IPS DF 6.9 (cell line): ENCODE measurements at regions not wholly inside any gene's neighbourhood (a gene's known extent, or its start where the extent isn't known, plus 50 kb on each side); places are given as distances from the start of the nearest gene placed in this dataset.
"Not testable (repeated sequence)": the region's sequence is repeated elsewhere in the genome, so short reads cannot be mapped to it uniquely, and the experiment has no call there.

Experiments
- DNase-seq: peaks from one replicate; pipeline ENCODE4 v3.0.0-alpha.2; 2013; ENCODE audit warnings: low read depth, low spot score
- H3K27ac ChIP-seq: one replicate; pipeline ENCODE4 v1.5.1; 2013; ENCODE audit warnings: low read length, control low read depth
- H3K27me3 ChIP-seq: 2 replicates; pipeline ENCODE4 v1.6.1; 2013; ENCODE audit warnings: mild to moderate bottlenecking, low read length; ENCODE audit not compliant: control insufficient read depth, insufficient read depth
- H3K36me3 ChIP-seq: 2 replicates; pipeline ENCODE4 v1.6.1; 2013; ENCODE audit warnings: low read length; ENCODE audit not compliant: control insufficient read depth, insufficient read depth
- H3K4me1 ChIP-seq: 2 replicates; pipeline ENCODE4 v1.6.1; 2013; ENCODE audit warnings: low read length; ENCODE audit not compliant: control insufficient read depth, insufficient read depth
- H3K4me3 ChIP-seq: 2 replicates; pipeline ENCODE4 v1.5.1; 2013; ENCODE audit warnings: mild to moderate bottlenecking, low read length
- H3K9me3 ChIP-seq: 2 replicates; pipeline ENCODE4 v1.6.1; 2013; ENCODE audit warnings: low read length, inconsistent platforms; ENCODE audit not compliant: control insufficient read depth, insufficient read depth
- WGBS: extraction: QIAGEN DNeasy Blood & Tissue Kit; methylation state at CpG from one replicate; pipeline ENCODE4 v1.1.7; 2013; ENCODE audit warnings: mixed read lengths, missing lambda C conversion rate; ENCODE audit not compliant: insufficient read length, insufficient coverage; 5-methylcytosine and 5-hydroxymethylcytosine counted together

DNA sequence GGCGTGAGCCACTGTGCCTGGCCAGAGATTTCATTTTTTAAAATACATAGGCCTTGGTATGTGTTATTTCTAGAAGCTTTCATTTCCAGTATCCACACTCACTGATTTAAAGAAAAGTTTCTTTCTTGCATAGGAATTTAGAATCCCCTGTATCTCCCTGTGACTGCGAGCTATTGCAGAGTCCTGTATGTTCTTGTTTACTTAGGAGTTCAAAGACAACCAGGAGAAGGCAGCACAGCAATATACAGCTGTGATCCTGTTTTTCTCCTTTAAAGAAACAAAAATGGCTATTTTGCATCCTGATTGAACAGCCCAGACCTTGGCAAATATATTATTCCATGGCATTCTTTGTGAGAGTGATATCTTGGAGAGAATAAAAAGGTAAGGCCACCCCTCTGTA lies 185.0 kb upstream of the COX10 start:
- Histone ChIP-seq H3K9me3 (no peaks in the 10 kb centered on the region), H3K4me1 (no peaks in the 10 kb centered on the region), H3K27ac (no peak overlapping the region), H3K4me3 (no peak overlapping the region), H3K36me3 (no peaks in the 10 kb centered on the region), H3K27me3 (no peaks in the 10 kb centered on the region)
- no CpG with 5 or more reads among the region's 2 CpGs for WGBS
- no peak for DNase-seq

DNA sequence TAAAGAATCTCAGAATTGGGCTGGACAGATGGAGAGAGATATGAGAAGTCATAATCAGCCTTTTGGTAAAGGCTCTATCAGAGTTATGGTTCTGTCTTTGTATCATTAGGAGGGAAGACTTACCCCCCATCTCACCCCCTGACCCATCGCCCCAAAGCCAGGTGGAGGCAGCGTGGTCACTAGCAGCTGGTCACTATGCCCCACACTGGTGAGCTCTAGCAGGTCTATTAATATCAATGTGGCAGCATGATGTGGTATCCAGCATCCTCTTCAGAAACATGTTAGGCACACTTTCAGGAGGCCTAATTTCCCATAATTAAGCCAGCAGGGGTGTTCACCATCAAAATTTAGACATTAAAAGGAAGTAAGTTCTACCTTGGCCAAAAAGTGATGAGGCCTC lies 183.8 kb upstream of the COX10 start:
- Histone ChIP-seq H3K4me3 (no peak overlapping the region), H3K36me3 (no peaks in the 10 kb centered on the region), H3K4me1 (no peaks in the 10 kb centered on the region), H3K27ac (no peak overlapping the region), H3K27me3 (no peaks in the 10 kb centered on the region), H3K9me3 (no peaks in the 10 kb centered on the region)
- DNase-seq = no peak
- WGBS = no CpG with 5 or more reads among the region's 2 CpGs

DNA sequence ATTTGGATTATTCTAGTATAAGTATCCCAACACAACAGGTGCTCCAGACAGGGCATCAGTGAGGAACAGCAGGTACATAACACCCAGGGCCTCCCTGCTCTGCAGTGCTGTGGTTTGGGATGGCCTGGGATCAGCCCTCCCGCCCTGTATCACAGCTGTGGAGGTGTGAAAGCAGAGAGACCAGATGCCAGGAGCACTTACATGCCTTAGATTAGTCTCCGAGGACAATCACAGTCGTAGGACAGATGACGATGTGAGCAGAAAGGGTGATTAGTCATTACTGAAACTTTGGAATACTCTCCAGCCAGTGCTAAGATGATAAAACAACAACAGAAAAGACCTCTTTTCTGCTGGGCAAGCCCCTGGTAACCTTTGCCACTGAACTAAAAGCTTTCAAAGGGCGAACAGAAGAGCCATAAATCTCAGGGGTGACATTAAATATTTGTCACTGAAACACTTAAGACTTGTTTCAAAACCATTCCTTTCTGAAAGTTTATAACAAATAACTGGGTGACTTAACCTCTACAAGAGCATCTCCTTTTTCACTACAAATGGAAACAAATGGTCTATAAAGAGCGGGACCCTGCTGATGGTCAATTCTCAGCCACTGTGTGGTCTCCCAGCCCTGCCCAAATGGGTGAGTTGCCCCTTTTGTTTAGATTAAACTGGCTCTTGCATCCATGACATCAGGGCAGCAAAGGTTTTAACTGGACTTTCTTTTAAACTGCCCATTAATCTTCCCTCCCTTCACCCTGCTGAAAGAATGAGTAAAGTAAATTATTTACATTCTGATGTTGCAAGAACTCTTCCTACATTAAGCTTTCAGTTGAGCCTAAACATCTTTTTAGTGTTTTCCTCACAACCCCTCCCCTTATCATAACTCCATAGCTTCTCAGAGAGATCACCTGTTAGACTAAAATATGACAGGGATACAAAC lies 183.1 kb upstream of the COX10 start:
- Histone ChIP-seq H3K4me3 (no peak overlapping the region), H3K27me3 (no peaks in the 10 kb centered on the region), H3K4me1 (no peaks in the 10 kb centered on the region), H3K36me3 (no peaks in the 10 kb centered on the region), H3K9me3 (no peaks in the 10 kb centered on the region), H3K27ac (no peak overlapping the region)
- DNase-seq = no peak
- no CpG with 5 or more reads among the region's 6 CpGs for WGBS

DNA sequence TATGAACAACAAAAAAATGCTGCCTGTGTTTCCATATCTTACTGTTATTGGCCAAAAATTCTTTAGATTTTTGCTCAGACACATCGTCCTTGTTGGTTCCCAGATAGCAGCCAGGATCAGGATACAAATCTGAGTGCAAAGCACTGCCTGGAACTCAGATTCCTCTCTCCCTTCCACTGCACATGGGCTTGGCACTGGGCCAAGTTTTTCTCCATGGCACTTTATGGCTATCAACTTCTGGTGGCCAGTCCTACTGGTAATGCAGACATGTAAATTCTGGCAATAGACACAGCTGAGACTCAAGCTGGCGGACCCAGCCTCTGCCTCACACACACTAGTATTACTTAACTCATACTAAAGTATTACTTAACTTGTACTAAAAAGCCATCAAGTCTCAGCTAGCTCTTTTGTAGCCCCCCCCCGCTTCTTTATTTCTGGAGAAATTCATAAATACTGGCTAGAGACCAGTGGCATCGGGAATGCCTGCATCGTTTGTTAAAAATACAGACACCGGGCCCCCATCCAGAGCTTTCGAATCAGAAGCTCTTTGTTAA lies 181.2 kb upstream of the COX10 start:
- H3K4me1 ChIP-seq = no peaks in the 10 kb centered on the region
- H3K9me3 ChIP-seq = no peaks in the 10 kb centered on the region
- H3K36me3 ChIP-seq = no peaks in the 10 kb centered on the region
- H3K27me3 ChIP-seq = no peaks in the 10 kb centered on the region
- H3K27ac ChIP-seq = no peak overlapping the region
- no peak overlapping the region for H3K4me3 ChIP-seq
- WGBS = no CpG with 5 or more reads among the region's 7 CpGs
- DNase-seq = no peak

DNA sequence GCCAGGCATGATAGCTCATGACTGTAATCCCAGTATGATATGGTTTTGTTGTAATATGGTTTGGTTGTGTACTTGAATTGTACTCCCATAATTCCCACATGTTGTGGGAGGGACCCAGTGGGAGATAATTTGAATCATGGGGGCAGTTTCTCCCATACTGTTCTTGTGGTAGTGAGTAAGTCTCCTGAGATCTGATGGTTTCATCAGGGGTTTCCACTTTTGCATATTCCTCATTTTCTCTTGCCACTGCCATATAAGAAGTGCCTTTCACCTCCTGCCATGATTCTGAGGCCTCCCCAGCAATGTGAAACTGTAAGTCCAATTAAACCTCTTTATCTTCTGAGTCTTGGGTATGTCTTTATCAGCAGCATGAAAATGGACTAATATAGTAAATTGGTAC lies 160.3 kb upstream of the COX10 start:
- H3K9me3 ChIP-seq = not testable (repeated sequence)

DNA sequence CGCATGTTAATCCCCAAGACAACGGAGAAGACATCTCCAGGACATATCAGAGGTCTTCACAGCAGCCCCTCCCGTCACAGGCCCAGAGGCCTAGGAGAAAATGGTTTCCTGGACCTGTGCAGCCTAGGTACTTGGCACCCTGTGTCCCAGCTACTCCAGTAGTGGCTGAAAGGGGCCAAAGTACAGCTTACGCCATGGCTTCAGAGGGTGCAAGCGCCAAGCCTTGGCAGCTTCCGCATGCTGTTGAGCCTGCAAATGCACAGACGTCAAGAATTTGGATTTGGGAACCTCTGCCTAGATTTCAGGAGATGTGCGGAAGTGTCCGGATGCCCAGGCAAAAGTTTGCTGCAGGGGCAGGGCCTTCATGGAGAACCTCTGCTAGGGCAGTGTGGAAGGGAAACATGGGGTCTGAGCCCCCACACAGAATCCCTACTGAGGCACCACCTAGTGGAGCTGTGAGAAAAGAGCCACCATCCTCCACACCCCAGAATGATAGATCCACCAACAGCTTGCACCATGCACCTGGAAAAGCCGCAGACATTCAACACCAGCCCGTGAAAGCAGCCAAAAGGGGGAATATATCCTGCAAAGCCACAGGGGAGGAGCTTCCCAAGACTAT lies 159.3 kb upstream of the COX10 start:
- no peak overlapping the region for H3K27ac ChIP-seq
- no peaks in the 10 kb centered on the region for H3K9me3 ChIP-seq
- H3K36me3 ChIP-seq = no peaks in the 10 kb centered on the region
- no peaks in the 10 kb centered on the region for H3K4me1 ChIP-seq
- WGBS = no CpG with 5 or more reads among the region's 11 CpGs
- no peaks in the 10 kb centered on the region for H3K27me3 ChIP-seq
- H3K4me3 ChIP-seq = no peak overlapping the region
- DNase-seq = no peak

More for the DNA sequence above, 160.3 kb upstream of the COX10 start:
- H3K27me3 ChIP-seq, H3K36me3 ChIP-seq, H3K4me1 ChIP-seq, H3K4me3 ChIP-seq, H3K27ac ChIP-seq, DNase-seq: not testable (repeated sequence)

DNA sequence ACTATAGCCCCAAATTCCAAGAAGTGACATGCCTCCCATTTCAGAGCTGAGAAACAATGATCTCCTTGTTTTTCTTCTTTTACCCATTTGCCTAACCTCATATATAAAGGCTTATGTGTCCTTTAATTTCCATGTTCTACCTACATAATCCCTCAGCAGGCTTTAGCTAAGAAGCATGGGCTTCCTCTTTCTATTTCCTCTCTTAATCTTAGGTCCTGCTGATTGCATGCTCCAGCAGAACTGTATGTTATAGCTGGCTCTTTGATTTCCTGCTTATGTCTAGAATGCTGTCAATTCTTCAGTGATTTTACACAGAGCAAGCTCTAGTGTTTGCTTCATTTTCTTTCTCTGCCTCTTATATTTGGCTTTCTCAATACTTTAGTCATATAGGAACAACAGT lies 151.7 kb upstream of the COX10 start:
- Histone ChIP-seq H3K4me3 (no peak overlapping the region), H3K9me3 (no peaks in the 10 kb centered on the region), H3K27ac (no peak overlapping the region), H3K27me3 (no peaks in the 10 kb centered on the region), H3K36me3 (no peaks in the 10 kb centered on the region), H3K4me1 (peaks cover 4% of the 10 kb centered on the region; the same call in 1 of the 2 replicates)
- DNase-seq = no peak

DNA sequence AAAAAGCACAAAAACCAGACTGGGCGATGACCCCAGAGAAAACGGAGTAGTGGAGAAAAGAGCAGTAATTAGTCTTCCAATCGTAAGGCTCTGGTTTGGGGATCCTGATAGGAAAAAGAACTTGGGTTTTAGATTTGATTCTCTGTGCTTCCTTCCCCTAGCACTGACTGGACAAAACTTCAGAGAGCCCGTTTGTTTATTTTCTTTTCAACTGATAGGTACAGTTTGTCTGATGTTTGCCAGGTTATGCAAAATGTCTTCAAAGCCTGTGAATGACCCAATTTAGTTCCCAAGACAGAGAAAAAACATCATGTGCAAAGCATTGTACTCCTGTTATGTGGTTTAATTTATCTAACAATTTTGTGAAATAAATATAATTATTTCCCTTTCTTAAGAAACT lies 151.1 kb upstream of the COX10 start:
- no peaks in the 10 kb centered on the region for H3K27me3 ChIP-seq
- H3K27ac ChIP-seq = no peak overlapping the region
- no peaks in the 10 kb centered on the region for H3K9me3 ChIP-seq
- H3K4me3 ChIP-seq = no peak overlapping the region
- H3K4me1 ChIP-seq = peaks cover 4% of the 10 kb centered on the region; the same call in 1 of the 2 replicates
- DNase-seq = no peak
- WGBS = no CpG with 5 or more reads among the region's 4 CpGs
- no peaks in the 10 kb centered on the region for H3K36me3 ChIP-seq

DNA sequence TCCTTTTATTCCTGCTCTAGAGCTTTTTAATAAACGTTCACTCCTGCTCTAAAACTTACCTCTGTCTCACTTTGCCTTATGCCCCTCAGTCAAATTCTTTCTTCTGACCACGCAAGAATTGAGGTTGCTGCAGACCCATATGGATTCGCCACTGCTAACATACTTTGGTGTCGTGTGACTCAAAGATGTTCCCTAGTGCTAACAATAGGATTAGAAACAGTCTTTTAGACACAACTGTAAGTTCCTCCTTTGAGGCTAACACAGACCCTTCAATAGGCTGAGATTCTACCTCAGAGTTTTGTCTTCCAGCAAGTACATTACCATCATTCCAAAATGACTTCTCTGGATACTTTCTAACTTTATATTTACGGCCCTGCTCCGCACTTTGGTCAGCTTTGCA lies 149.5 kb upstream of the COX10 start:
- Histone ChIP-seq H3K4me1 (peaks cover 4% of the 10 kb centered on the region; the same call in 1 of the 2 replicates), H3K4me3 (no peak overlapping the region), H3K27ac (no peak overlapping the region), H3K9me3 (no peaks in the 10 kb centered on the region), H3K27me3 (no peaks in the 10 kb centered on the region), H3K36me3 (no peaks in the 10 kb centered on the region)
- no CpG with 5 or more reads among the region's 6 CpGs for WGBS
- no peak for DNase-seq

DNA sequence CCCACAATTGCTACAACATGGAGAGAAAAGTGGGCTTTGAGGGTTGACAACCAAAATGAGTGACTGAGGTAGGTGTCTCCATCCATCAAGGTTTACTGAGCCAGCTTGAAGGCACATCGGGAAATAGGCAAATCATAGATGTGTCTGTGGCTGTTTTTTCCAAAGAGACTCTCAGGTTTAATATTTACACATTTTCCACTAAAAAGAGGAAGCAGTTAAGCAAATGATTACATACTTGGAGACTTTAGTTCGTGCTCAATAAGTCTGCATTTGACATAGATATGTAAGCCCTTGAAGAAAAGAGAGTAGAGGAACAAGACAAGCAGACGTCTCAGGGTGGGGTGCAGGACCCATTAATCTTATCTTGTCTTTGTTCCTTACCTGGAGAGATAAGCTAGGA lies 148.9 kb upstream of the COX10 start:
- no CpG with 5 or more reads among the region's 3 CpGs for WGBS
- no peak for DNase-seq
- Histone ChIP-seq H3K4me3 (no peak overlapping the region), H3K9me3 (no peaks in the 10 kb centered on the region), H3K36me3 (no peaks in the 10 kb centered on the region), H3K27ac (no peak overlapping the region), H3K27me3 (no peaks in the 10 kb centered on the region), H3K4me1 (peaks cover 4% of the 10 kb centered on the region; the same call in 1 of the 2 replicates)
